ENCODE measurements at regions not wholly inside any gene's neighbourhood (a gene's known extent, or its start where the extent isn't known, plus 50 kb on each side); places are given as distances from the start of the nearest gene placed in this dataset.

- Histone ChIP-seq H3K27ac (ENCODE audit: low read length) (no peak overlapping the region), H3K4me3 (ENCODE audit: low read length) (no peak overlapping the region), H2AFZ (ENCODE audit: low read depth, low read length) (no peak overlapping the region), H3K9ac (ENCODE audit: low read length) (no peak overlapping the region), H3F3A (ENCODE audit: insufficient read depth, low read length, poor library complexity, severe bottlenecking) (no peaks in the 10 kb centered on the region), H3K9me3 (ENCODE audit: low read length) (no peaks in the 10 kb centered on the region), H3K36me3 (ENCODE audit: insufficient read depth, low read length) (no peaks in the 10 kb centered on the region), H3K4me2 (ENCODE audit: low read length) (no peak overlapping the region), H3K27me3 (ENCODE audit: insufficient read depth, low read depth, low read length) (no peaks in the 10 kb centered on the region), H4K20me1 (ENCODE audit: insufficient read depth) (no peaks in the 10 kb centered on the region), H3K79me2 (replicated peaks; ENCODE audit: insufficient read depth, low read length) (no peaks in the 10 kb centered on the region), H3K9me2 (ENCODE audit: insufficient read depth, low read length) (no peaks in the 10 kb centered on the region)
- TF ChIP-seq EP300 (conservative IDR thresholded peaks at IDR 0.05; ENCODE audit: poor library complexity, severe bottlenecking) (no peak), EZH2 (IDR thresholded peaks at IDR 0.05; ENCODE audit: borderline replicate concordance, insufficient read depth, low read length, poor library complexity, severe bottlenecking) (no peak), POLR2AphosphoS5 (IDR thresholded peaks at IDR 0.05) (no peak), TAF1 (IDR thresholded peaks at IDR 0.05; ENCODE audit: low read depth) (no peak), CTCF (IDR thresholded peaks at IDR 0.05; ENCODE audit: poor library complexity, severe bottlenecking) (no peak), MXI1 (conservative IDR thresholded peaks at IDR 0.05; ENCODE audit: poor library complexity, severe bottlenecking) (no peak), RAD21 (conservative IDR thresholded peaks at IDR 0.05) (no peak), REST (IDR thresholded peaks at IDR 0.05; ENCODE audit: borderline replicate concordance) (no peak), SMC3 (conservative IDR thresholded peaks at IDR 0.05; ENCODE audit: poor library complexity) (no peak)
Observed at GRCh38 chrX:9374555-9374954, 90.3 kb upstream of the TBL1X start.

GRCh38 chrX:9376111-9376510 lies 88.7 kb upstream of the TBL1X start:
- no peak overlapping the region for H3K4me2 ChIP-seq (ENCODE audit: low read length)
- no peaks in the 10 kb centered on the region for H3K36me3 ChIP-seq (ENCODE audit: insufficient read depth, low read length)

More at GRCh38 chrX:9376111-9376510, 88.7 kb upstream of the TBL1X start:
- TF ChIP-seq EZH2 (IDR thresholded peaks at IDR 0.05; ENCODE audit: borderline replicate concordance, insufficient read depth, low read length, poor library complexity, severe bottlenecking) (no peak), CTCF (IDR thresholded peaks at IDR 0.05; ENCODE audit: poor library complexity, severe bottlenecking) (no peak), SMC3 (conservative IDR thresholded peaks at IDR 0.05; ENCODE audit: poor library complexity) (no peak), MXI1 (conservative IDR thresholded peaks at IDR 0.05; ENCODE audit: poor library complexity, severe bottlenecking) (no peak), POLR2AphosphoS5 (IDR thresholded peaks at IDR 0.05) (no peak), TAF1 (IDR thresholded peaks at IDR 0.05; ENCODE audit: low read depth) (no peak), REST (IDR thresholded peaks at IDR 0.05; ENCODE audit: borderline replicate concordance) (no peak), EP300 (conservative IDR thresholded peaks at IDR 0.05; ENCODE audit: poor library complexity, severe bottlenecking) (no peak), RAD21 (conservative IDR thresholded peaks at IDR 0.05) (no peak)
- H3K9ac ChIP-seq (ENCODE audit: low read length): no peak overlapping the region
- H3K27ac ChIP-seq (ENCODE audit: low read length): no peak overlapping the region
- no peak overlapping the region for H3K4me3 ChIP-seq (ENCODE audit: low read length)
- no peaks in the 10 kb centered on the region for H4K20me1 ChIP-seq (ENCODE audit: insufficient read depth)
- no peaks in the 10 kb centered on the region for H3K27me3 ChIP-seq (ENCODE audit: insufficient read depth, low read depth, low read length)
- H2AFZ ChIP-seq (ENCODE audit: low read depth, low read length): no peak overlapping the region
- no peaks in the 10 kb centered on the region for H3K9me2 ChIP-seq (ENCODE audit: insufficient read depth, low read length)
- H3F3A ChIP-seq (ENCODE audit: insufficient read depth, low read length, poor library complexity, severe bottlenecking): no peaks in the 10 kb centered on the region
- no peaks in the 10 kb centered on the region for H3K9me3 ChIP-seq (ENCODE audit: low read length)
- H3K79me2 ChIP-seq (replicated peaks; ENCODE audit: insufficient read depth, low read length): no peaks in the 10 kb centered on the region
